SK-N-SH (cell line): ENCODE measurements at regions not wholly inside any gene's neighbourhood (a gene's known extent, or its start where the extent isn't known, plus 50 kb on each side); places are given as distances from the start of the nearest gene placed in this dataset.

Source experiments
- CTCF ChIA-PET: fragments of 300-600, 350-600 bp; formaldehyde crosslinking; extraction: SDS; loops from one replicate; lab custom pipeline; 2021; lab: Yijun Ruan, JAX
- POLR2A ChIA-PET: fragments of 350-600 bp; sonication (Branson Sonifier 250); formaldehyde crosslinking; extraction: SDS; loops from one replicate; lab custom pipeline; 2020; ENCODE audit warnings: antibody characterized with exemption, inconsistent platforms; lab: Yijun Ruan, JAX
- DNase-seq: peaks from one replicate; pipeline ENCODE4 v3.0.0; 2012
- H2AFZ ChIP-seq: fragments of 200-600 bp; sonication (generic); 2 replicates; pipeline ENCODE4 v1.8.1; 2016; ENCODE audit warnings: antibody characterized with exemption, mild to moderate bottlenecking, low read depth
- H3F3A ChIP-seq: fragments of 200-600 bp; sonication (generic); replicated peaks from 2 replicates; pipeline ENCODE3; 2016; ENCODE audit warnings: antibody characterized with exemption, mild to moderate bottlenecking; ENCODE audit not compliant: insufficient read depth
- H3K27ac ChIP-seq, 2 experiments: fragments of 200-500 bp in 1 of 2; fragments of 200-600 bp in 1 of 2; sonication (Bioruptor generic) in 1 of 2; sonication (generic), shearing (Covaris generic) in 1 of 2; 2 replicates each; pipeline versions ENCODE4 v1.5.1 to v1.6.1; 2014 to 2016; ENCODE audit warnings: low read depth in 2 of 2, inconsistent platforms in 1 of 2, low read length in 1 of 2, mild to moderate bottlenecking in 1 of 2, mixed read lengths in 1 of 2
- H3K27me3 ChIP-seq: fragments of 200-600 bp; sonication (generic), shearing (Covaris generic); 2 replicates; pipeline ENCODE4 v1.6.1; 2016; ENCODE audit warnings: mixed run types; ENCODE audit not compliant: insufficient read depth
- H3K36me3 ChIP-seq, 2 experiments: fragments of 200-500 bp in 1 of 2; fragments of 200-600 bp in 1 of 2; sonication (Bioruptor generic) in 1 of 2; sonication (generic) in 1 of 2; replicated peaks in 1 of 2; 2 replicates each; pipeline versions ENCODE3 to v1.5.1; 2014 to 2016; ENCODE audit warnings: low read length in 1 of 2, mild to moderate bottlenecking in 1 of 2; ENCODE audit not compliant: insufficient read depth in 2 of 2, control insufficient read depth in 1 of 2
- H3K4me1 ChIP-seq, 2 experiments: fragments of 200-500 bp in 1 of 2; fragments of 200-600 bp in 1 of 2; sonication (Bioruptor generic) in 1 of 2; sonication (generic), shearing (Covaris generic) in 1 of 2; 2 replicates each; pipeline versions ENCODE4 v1.5.1 to v1.6.1; 2014 to 2016; ENCODE audit warnings: low read depth in 1 of 2, low read length in 1 of 2, mixed run types in 1 of 2; ENCODE audit not compliant: insufficient read depth in 2 of 2, control insufficient read depth in 1 of 2
- H3K4me2 ChIP-seq: fragments of 200-600 bp; sonication (generic), shearing (Covaris generic); 2 replicates; pipeline ENCODE4 v1.6.1; 2017; ENCODE audit warnings: mixed run types
- H3K4me3 ChIP-seq, 2 experiments: fragments of 200-500 bp in 1 of 2; fragments of 200-600 bp in 1 of 2; sonication (Bioruptor generic) in 1 of 2; sonication (generic), shearing (Covaris generic) in 1 of 2; 2 replicates each; pipeline versions ENCODE4 v1.5.1 to v1.8.1; 2014 to 2016; ENCODE audit warnings: low read depth in 2 of 2, inconsistent platforms in 1 of 2, low read length in 1 of 2, mild to moderate bottlenecking in 1 of 2, mixed read lengths in 1 of 2, moderate library complexity in 1 of 2
- H3K79me2 ChIP-seq: fragments of 200-600 bp; sonication (generic); 2 replicates; pipeline ENCODE4 v1.8.1; 2017; ENCODE audit warnings: mild to moderate bottlenecking; ENCODE audit not compliant: insufficient read depth
- H3K9ac ChIP-seq: fragments of 200-600 bp; sonication (generic); 2 replicates; pipeline ENCODE4 v1.6.1; 2017; ENCODE audit warnings: mixed run types
- H3K9me2 ChIP-seq: fragments of 200-600 bp; sonication (generic); 2 replicates; pipeline ENCODE4 v1.6.1; 2017; ENCODE audit warnings: mixed run types
- H3K9me3 ChIP-seq: fragments of 200-600 bp; sonication (generic); 2 replicates; pipeline ENCODE4 v1.6.1; 2017; ENCODE audit warnings: mixed run types, mild to moderate bottlenecking, moderate library complexity
- H4K20me1 ChIP-seq: fragments of 200-600 bp; sonication (generic); 2 replicates; pipeline ENCODE4 v1.6.1; 2017; ENCODE audit warnings: mild to moderate bottlenecking, mixed run types; ENCODE audit not compliant: insufficient read depth
- CHD2 ChIP-seq: fragments of 150-350 bp; IDR thresholded peaks from 2 replicates; pipeline ENCODE4 v1.6.1; 2018; ENCODE audit warnings: low read length; ENCODE audit not compliant: partially characterized antibody
- ELF1 ChIP-seq: IDR thresholded peaks from 2 replicates; pipeline ENCODE4 v1.4.0; 2012
- EP300 ChIP-seq, 2 experiments: IDR thresholded peaks; 2 replicates each; pipeline versions ENCODE4 v1.4.0 to v1.6.1; 2012; ENCODE audit warnings: borderline replicate concordance in 1 of 2, low read depth in 1 of 2, low read length in 1 of 2
- EZH2phosphoT487 ChIP-seq: fragments of 200-600 bp; sonication (generic); IDR thresholded peaks from 2 replicates; pipeline ENCODE4 v1.6.1; 2017; ENCODE audit warnings: low read depth, mixed run types, mild to moderate bottlenecking, antibody characterized with exemption, moderate library complexity, borderline replicate concordance
- FOXJ3 ChIP-seq: sonication (generic); formaldehyde crosslinking; IDR thresholded peaks from 2 replicates; pipeline ENCODE4 v1.5.1; 2020; ENCODE audit warnings: mild to moderate bottlenecking, missing genetic modification reagents
- FOXM1 ChIP-seq: IDR thresholded peaks from 2 replicates; pipeline ENCODE4 v1.4.0; 2012; ENCODE audit warnings: low read depth, mild to moderate bottlenecking
- GABPA ChIP-seq: IDR thresholded peaks from 2 replicates; pipeline ENCODE4 v1.4.0; 2012; ENCODE audit warnings: low read depth, mild to moderate bottlenecking
- GATA2 ChIP-seq: sonication (generic); formaldehyde crosslinking; IDR thresholded peaks from 2 replicates; pipeline ENCODE4 v1.5.0; 2020; ENCODE audit warnings: mild to moderate bottlenecking, missing genetic modification reagents
- NFIC ChIP-seq: IDR thresholded peaks from 2 replicates; pipeline ENCODE4 v1.4.0; 2012; ENCODE audit warnings: borderline replicate concordance
- SIN3A ChIP-seq: IDR thresholded peaks from 2 replicates; pipeline ENCODE4 v1.6.1; 2012; ENCODE audit warnings: low read depth, mild to moderate bottlenecking, low read length, moderate library complexity, borderline replicate concordance
- SMC3 ChIP-seq: IDR thresholded peaks from 2 replicates; pipeline ENCODE4 v1.6.1; 2012; ENCODE audit warnings: low read depth, low read length, improper control_type of control experiment
- TAF1 ChIP-seq: IDR thresholded peaks from 2 replicates; pipeline ENCODE4 v1.6.1; 2012; ENCODE audit warnings: low read depth, mild to moderate bottlenecking, low read length, moderate library complexity, borderline replicate concordance
- USF1 ChIP-seq: IDR thresholded peaks from 2 replicates; pipeline ENCODE4 v1.4.0; 2012; ENCODE audit warnings: low read depth, borderline replicate concordance
- WGBS: methylation state at CpG from one replicate; pipeline ENCODE4 v1.1.6; 2017; ENCODE audit warnings: low lambda C conversion rate; 5-methylcytosine and 5-hydroxymethylcytosine counted together

GRCh38 chr15:87207251-87207650 lies 1049.3 kb downstream of the NTRK3 start:
- no peak overlapping the region for H3K4me3 ChIP-seq
- H3K9ac ChIP-seq, result 0 out of 2 replicates have a peak overlapping the region, but pooled peaks have one; percentile 14
- H3K36me3 ChIP-seq, result no peaks in the 10 kb centered on the region
- 0 out of 2 replicates have a peak overlapping the region, but pooled peaks have one; percentile 37 for H3K4me2 ChIP-seq
- H4K20me1 ChIP-seq, result no peaks in the 10 kb centered on the region
- H2AFZ ChIP-seq, result peak overlapping the region; percentile 67; the same call in 1 of the 2 replicates
- H3K9me3 ChIP-seq, result no peaks in the 10 kb centered on the region
- H3K9me2 ChIP-seq, result no peaks in the 10 kb centered on the region; the same call in 1 of the 2 replicates
- H3K27me3 ChIP-seq, result no peaks in the 10 kb centered on the region
- H3K79me2 ChIP-seq, result no peaks in the 10 kb centered on the region
- no peak for DNase-seq
- H3F3A ChIP-seq, result peaks cover 15% of the 10 kb centered on the region
- 48% methylated on average over 2 of the region's 2 CpGs for WGBS
- ChIA-PET POLR2A (no interaction called here), CTCF (no interaction called here)
- peak overlapping the region in 1 of 2 experiments; percentile 82; a peak in 2 of 4 replicates for H3K27ac ChIP-seq
- TF ChIP-seq GATA2 (CRISPR knock-in tag) (no peak), ELF1 (no peak), USF1 (no peak), SMC3 (no peak)
- H3K4me1 ChIP-seq, result no peaks in the 10 kb centered on the region; a peak in 2 of 4 replicates

DNA sequence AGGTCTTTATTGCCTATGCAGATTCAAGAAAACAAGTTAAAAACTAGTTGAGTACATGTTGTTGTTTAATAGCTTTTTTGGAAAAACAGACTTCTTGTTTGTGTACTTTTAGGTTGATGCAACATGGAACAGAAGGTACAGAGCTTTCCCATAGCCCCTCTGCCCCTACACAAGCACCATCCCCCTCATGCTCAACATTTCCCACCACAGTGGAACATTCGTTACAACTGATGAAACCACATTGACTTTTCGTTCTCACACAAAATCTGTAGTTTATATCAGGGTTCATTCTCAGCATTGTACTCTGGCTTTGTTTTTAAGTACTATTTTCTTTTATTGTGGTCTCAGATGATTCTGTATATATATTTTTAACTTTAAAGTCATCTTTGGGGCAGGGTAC lies 1054.6 kb downstream of the NTRK3 start:
- no peak for DNase-seq
- CTCF ChIA-PET, result no interaction called here
- WGBS, result 44% methylated on average over 2 of the region's 2 CpGs
- Histone ChIP-seq H3K36me3 (no peaks in the 10 kb centered on the region), H3K4me3 (no peak overlapping the region), H3K4me1 (no peaks in the 10 kb centered on the region), H4K20me1 (no peaks in the 10 kb centered on the region), H2AFZ (no peak overlapping the region), H3K9ac (no peak overlapping the region), H3F3A (peaks cover under 1% of the 10 kb centered on the region), H3K79me2 (no peaks in the 10 kb centered on the region)
- TF ChIP-seq EP300 (IDR thresholded peaks at IDR 0.05; ENCODE audit: borderline replicate concordance in 1 of 2, low read depth in 1 of 2, low read length in 1 of 2) (no peak), FOXJ3 (CRISPR knock-in tag) (no peak), FOXM1 (no peak), GABPA (no peak), NFIC (no peak), TAF1 (no peak), SIN3A (no peak), EZH2phosphoT487 (no peak), SMC3 (no peak), CHD2 (no peak)
- TF ChIP-seq, all 33 proteins: peak for 0
- Histone ChIP-seq H3K9me3 (no peaks in the 10 kb centered on the region), H3K27me3 (no peaks in the 10 kb centered on the region), H3K4me2 (no peak overlapping the region), H3K27ac (no peak overlapping the region), H3K9me2 (no peaks in the 10 kb centered on the region; the same call in 1 of the 2 replicates)
- POLR2A ChIA-PET, result no interaction called here
